Fibroblast of mammary gland (primary cell): ENCODE measurements at regions not wholly inside any gene's neighbourhood (a gene's known extent, or its start where the extent isn't known, plus 50 kb on each side); places are given as distances from the start of the nearest gene placed in this dataset.

Experiments
- DNase-seq: peaks from one replicate; pipeline ENCODE4 v3.0.0-alpha.2; 2010; ENCODE audit warnings: low read depth
- H3K4me3 ChIP-seq: 2 replicates; pipeline ENCODE4 v1.5.1; 2011; ENCODE audit warnings: low read depth, mild to moderate bottlenecking, low read length, moderate library complexity; ENCODE audit not compliant: control insufficient read depth
- CTCF ChIP-seq: conservative IDR thresholded peaks from 2 replicates; pipeline ENCODE4 v1.5.1; 2011; ENCODE audit warnings: low read depth, low read length, inconsistent platforms; ENCODE audit not compliant: control insufficient read depth, insufficient read depth

GRCh38 chr15:95563634-95564033, 766.9 kb upstream of the NR2F2 start:
- H3K4me3 ChIP-seq = no peak overlapping the region
- TF ChIP-seq CTCF = no peak
- no peak for DNase-seq

- DNase-seq = no peak
- H3K4me3 ChIP-seq = no peak overlapping the region
- no peak for TF ChIP-seq CTCF
Observed at GRCh38 chr15:95565016-95565600, 765.4 kb upstream of the NR2F2 start.

GRCh38 chr15:95565690-95566089, 764.8 kb upstream of the NR2F2 start:
- TF ChIP-seq CTCF = no peak
- DNase-seq = no peak
- H3K4me3 ChIP-seq = no peak overlapping the region

GRCh38 chr15:95567686-95568085, 762.8 kb upstream of the NR2F2 start:
- DNase-seq = no peak
- no peak overlapping the region for H3K4me3 ChIP-seq
- no peak for TF ChIP-seq CTCF

GRCh38 chr15:95574053-95574452, 756.4 kb upstream of the NR2F2 start:
- TF ChIP-seq CTCF = no peak
- no peak overlapping the region for H3K4me3 ChIP-seq
- DNase-seq = no peak

GRCh38 chr15:95577927-95578326, 752.6 kb upstream of the NR2F2 start:
- TF ChIP-seq CTCF = no peak
- no peak for DNase-seq
- no peak overlapping the region for H3K4me3 ChIP-seq

GRCh38 chr15:95580121-95580520, 750.4 kb upstream of the NR2F2 start:
- TF ChIP-seq CTCF = no peak
- DNase-seq = no peak
- H3K4me3 ChIP-seq = no peak overlapping the region
